Colonic mucosa (tissue), 4 donors: ENCODE measurements at regions not wholly inside any gene's neighbourhood (a gene's known extent, or its start where the extent isn't known, plus 50 kb on each side); places are given as distances from the start of the nearest gene placed in this dataset.
A peak's percentile ranks its signal among the peaks of the same experiment; 100 is the strongest.
"Not testable (repeated sequence)": the region's sequence is repeated elsewhere in the genome, so short reads cannot be mapped to it uniquely, and the experiment has no call there.

Experiments used
- DNase-seq: peaks from one replicate; pipeline ENCODE4 v3.0.0-alpha.2; 2020
- H3K27ac ChIP-seq: fragments of 200-600 bp; one replicate; pipeline ENCODE4 v1.8.0; 2021
- H3K27me3 ChIP-seq: fragments of 200-600 bp; one replicate; pipeline ENCODE4 v1.8.0; 2021
- H3K36me3 ChIP-seq: fragments of 200-600 bp; one replicate; pipeline ENCODE4 v1.8.0; 2021
- H3K4me1 ChIP-seq: fragments of 200-600 bp; one replicate; pipeline ENCODE4 v1.8.0; 2021; ENCODE audit warnings: mild to moderate bottlenecking
- H3K4me3 ChIP-seq: fragments of 200-600 bp; one replicate; pipeline ENCODE4 v1.8.0; 2021
- H3K9ac ChIP-seq, 2 donors: one replicate each; pipeline ENCODE4 v1.7.0; 2013; ENCODE audit warnings: control low read depth in 2 of 2, low read depth in 2 of 2, low read length in 2 of 2
- H3K9me3 ChIP-seq: fragments of 200-600 bp; one replicate; pipeline ENCODE4 v1.8.0; 2021
- CTCF ChIP-seq: fragments of 200-600 bp; IDR thresholded peaks from one replicate; pipeline ENCODE4 v1.8.0; 2022; ENCODE audit warnings: antibody characterized with exemption, mild to moderate bottlenecking
- intact Hi-C: fragments of 100-400 bp; cut with DNase I; formaldehyde crosslinking; loops from one replicate; pipeline ENCODE4 v1.14.1; 2022
- donor health status: healthy.
- donor health status: DM: no; HTN: no; CAD: no.
- donor health status: DM: no; HTN: no; CAD: no.

DNA sequence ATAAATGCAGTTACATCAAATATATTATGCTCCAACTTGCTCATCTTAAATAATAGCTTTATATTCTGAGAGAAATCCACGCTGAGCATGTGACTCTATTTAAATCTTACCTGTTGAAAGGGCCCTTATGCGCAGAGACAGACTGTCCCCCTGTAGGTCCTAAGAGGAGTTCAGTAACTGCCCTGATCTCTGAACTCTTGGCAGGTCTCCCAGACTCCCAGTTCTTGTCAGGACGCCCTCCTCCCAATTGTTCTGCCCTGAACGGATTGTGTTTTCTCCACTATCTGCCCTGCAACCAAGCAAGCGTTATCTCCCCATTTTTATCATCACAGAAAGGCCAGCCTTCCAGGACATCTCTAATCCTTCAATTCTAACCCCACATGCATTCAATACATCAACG lies 954.6 kb downstream of the TSN start:
- Histone ChIP-seq H3K36me3 (no peaks in the 10 kb centered on the region), H3K27ac (no peak overlapping the region), H3K4me1 (no peaks in the 10 kb centered on the region), H3K27me3 (no peaks in the 10 kb centered on the region), H3K9me3 (no peaks in the 10 kb centered on the region), H3K9ac (no peak overlapping the region), H3K4me3 (no peak overlapping the region)
- DNase-seq, result peak; percentile 23
- intact Hi-C loops, result no loop called here
- TF ChIP-seq CTCF, result no peak

- Histone ChIP-seq H3K27me3 (no peaks in the 10 kb centered on the region), H3K27ac (no peak overlapping the region), H3K9ac (no peak overlapping the region), H3K9me3 (no peaks in the 10 kb centered on the region), H3K4me3 (no peak overlapping the region), H3K36me3 (no peaks in the 10 kb centered on the region), H3K4me1 (no peaks in the 10 kb centered on the region)
- DNase-seq, result no peak
- TF ChIP-seq CTCF, result no peak
- intact Hi-C loops, result no loop called here
Observed at GRCh38 chr2:122713800-122714199, 958.3 kb downstream of the TSN start.

DNA sequence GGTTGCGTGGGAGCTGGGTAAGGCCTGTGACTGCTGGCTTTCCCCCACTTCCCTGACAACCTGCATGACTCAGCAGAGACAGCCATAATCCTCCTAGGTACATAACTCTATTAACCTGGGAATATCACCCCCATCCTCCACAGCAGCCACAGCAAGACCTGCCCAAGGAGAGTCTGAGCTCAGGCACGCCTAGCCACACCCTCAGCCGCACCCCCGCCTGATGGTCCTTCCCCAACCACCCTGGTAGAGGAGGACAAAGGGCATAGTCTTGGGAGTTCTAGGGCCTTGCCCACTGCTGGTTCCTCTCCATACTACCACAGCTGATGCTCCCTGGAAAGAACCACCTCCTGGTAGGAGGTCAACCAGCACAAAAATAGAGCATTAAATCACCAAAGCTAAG lies 965.4 kb downstream of the TSN start:
- H3K4me3 ChIP-seq, H3K9ac ChIP-seq, H3K27me3 ChIP-seq, H3K4me1 ChIP-seq, intact Hi-C loops, H3K9me3 ChIP-seq, H3K36me3 ChIP-seq, H3K27ac ChIP-seq: not testable (repeated sequence)
- peak; percentile 85 for DNase-seq

GRCh38 chr2:122734766-122735424 lies 979.4 kb downstream of the TSN start:
- Histone ChIP-seq H3K9ac (no peak overlapping the region), H3K4me1 (no peaks in the 10 kb centered on the region), H3K27ac (no peak overlapping the region), H3K9me3 (no peaks in the 10 kb centered on the region), H3K4me3 (no peak overlapping the region), H3K27me3 (no peaks in the 10 kb centered on the region), H3K36me3 (no peaks in the 10 kb centered on the region)
- DNase-seq, result no peak
- intact Hi-C loops, result no loop called here
- TF ChIP-seq CTCF, result no peak

DNA sequence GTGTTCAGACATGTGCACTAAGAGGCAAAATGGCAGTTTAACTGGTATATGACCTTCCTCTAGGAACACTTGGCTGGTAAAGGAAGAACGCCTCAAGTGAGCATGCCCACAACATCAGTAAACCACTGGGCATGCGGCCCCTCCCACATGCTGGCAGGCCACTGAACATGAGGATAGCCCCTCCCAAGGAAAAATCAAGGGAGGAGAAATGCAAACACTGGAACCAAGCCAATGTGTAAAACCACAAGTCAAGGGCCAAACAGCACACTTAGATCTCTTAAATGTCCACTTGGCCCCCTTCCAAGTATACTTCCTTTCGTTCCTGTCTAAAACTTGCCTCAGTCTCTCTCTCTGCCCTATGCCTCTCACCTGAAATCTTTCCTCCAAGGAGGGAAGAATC lies 980.8 kb downstream of the TSN start:
- no peaks in the 10 kb centered on the region for H3K36me3 ChIP-seq
- H3K4me1 ChIP-seq, result no peaks in the 10 kb centered on the region
- no peaks in the 10 kb centered on the region for H3K9me3 ChIP-seq
- intact Hi-C loops, result no loop called here
- no peak for TF ChIP-seq CTCF
- H3K4me3 ChIP-seq, result no peak overlapping the region
- H3K27ac ChIP-seq, result no peak overlapping the region
- no peaks in the 10 kb centered on the region for H3K27me3 ChIP-seq
- peak; percentile 59 for DNase-seq
- H3K9ac ChIP-seq, result no peak overlapping the region

DNA sequence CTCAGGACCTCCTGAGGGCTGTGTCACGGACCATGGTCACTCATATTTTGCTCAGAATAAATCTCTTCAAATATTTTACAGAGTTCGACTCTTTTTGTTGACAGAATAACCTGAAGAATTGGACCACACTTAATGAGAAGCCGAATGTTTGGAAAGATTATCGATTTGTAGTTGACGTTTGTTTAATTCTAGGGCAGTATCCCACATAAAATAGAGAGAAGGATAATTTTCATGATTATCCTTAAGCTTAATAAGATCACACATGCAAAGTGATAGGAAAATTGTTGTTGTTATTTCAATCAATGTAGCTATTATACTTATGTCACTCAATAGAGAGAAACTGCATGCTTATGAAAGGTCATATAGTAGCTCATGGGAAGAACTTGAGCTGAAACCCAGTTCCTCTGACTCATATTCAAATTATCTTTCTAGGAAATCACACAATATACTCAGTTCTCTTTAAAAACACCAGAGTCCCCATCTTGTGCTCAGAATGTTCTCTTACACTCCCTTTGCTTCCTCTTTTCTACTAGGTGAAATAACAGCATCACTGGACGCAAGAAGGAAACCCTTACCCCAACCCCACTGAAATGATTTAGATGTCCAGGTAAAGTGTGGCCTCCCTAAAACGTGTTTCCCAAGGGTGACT lies 982.1 kb downstream of the TSN start:
- no peak for DNase-seq
- Histone ChIP-seq H3K36me3 (no peaks in the 10 kb centered on the region), H3K9ac (no peak overlapping the region), H3K27ac (no peak overlapping the region), H3K27me3 (no peaks in the 10 kb centered on the region), H3K9me3 (no peaks in the 10 kb centered on the region), H3K4me3 (no peak overlapping the region), H3K4me1 (no peaks in the 10 kb centered on the region)
- TF ChIP-seq CTCF, result no peak
- intact Hi-C loops, result no loop called here
